ENCODE measurements at regions not wholly inside any gene's neighbourhood (a gene's known extent, or its start where the extent isn't known, plus 50 kb on each side); places are given as distances from the start of the nearest gene placed in this dataset.

- intact Hi-C loops (cut with DNase I): no loop called here
- Histone ChIP-seq H3K27ac (no peak overlapping the region), H3K4me1 (ENCODE audit: insufficient read depth) (no peaks in the 10 kb centered on the region), H3K27me3 (no peaks in the 10 kb centered on the region), H3K4me3 (no peak overlapping the region), H3K36me3 (no peaks in the 10 kb centered on the region), H3K9me3 (no peaks in the 10 kb centered on the region)
- TF ChIP-seq EP300 (IDR thresholded peaks at IDR 0.05): no peak
- TF ChIP-seq CTCF (IDR thresholded peaks at IDR 0.05): no peak
- TF ChIP-seq POLR2A (IDR thresholded peaks at IDR 0.05): no peak
- DNase-seq: no peak
- WGBS, 3 donors: 48 to 71% (median 48%) methylated on average over 6 of the region's 6 CpGs
Observed at GRCh38 chr2:167581961-167582574, 665.3 kb downstream of the STK39 start.

GRCh38 chr2:167579826-167580225, 667.6 kb downstream of the STK39 start:
- no peak for DNase-seq
- no peak for TF ChIP-seq POLR2A (IDR thresholded peaks at IDR 0.05)
- no peak for TF ChIP-seq EP300 (IDR thresholded peaks at IDR 0.05)
- no peak for TF ChIP-seq CTCF (IDR thresholded peaks at IDR 0.05)
- Histone ChIP-seq H3K9me3 (no peaks in the 10 kb centered on the region), H3K27ac (no peak overlapping the region), H3K4me3 (no peak overlapping the region), H3K4me1 (ENCODE audit: insufficient read depth) (no peaks in the 10 kb centered on the region), H3K27me3 (no peaks in the 10 kb centered on the region), H3K36me3 (no peaks in the 10 kb centered on the region)
- WGBS, 3 donors: 45 to 60% (median 46%) methylated on average over 2 of the region's 2 CpGs
- intact Hi-C loops (cut with DNase I): no loop called here

- TF ChIP-seq EP300 (IDR thresholded peaks at IDR 0.05) (no peak), CTCF (IDR thresholded peaks at IDR 0.05) (no peak), POLR2A (IDR thresholded peaks at IDR 0.05) (no peak)
- intact Hi-C loops (cut with DNase I): no loop called here
- Histone ChIP-seq H3K9me3 (no peaks in the 10 kb centered on the region), H3K27ac (no peak overlapping the region), H3K4me1 (ENCODE audit: insufficient read depth) (no peaks in the 10 kb centered on the region), H3K36me3 (no peaks in the 10 kb centered on the region), H3K4me3 (no peak overlapping the region), H3K27me3 (no peaks in the 10 kb centered on the region)
- no peak for DNase-seq
Observed at GRCh38 chr2:167575276-167575675, 672.1 kb downstream of the STK39 start.

- DNase-seq: no peak
- Histone ChIP-seq H3K4me1 (ENCODE audit: insufficient read depth) (no peaks in the 10 kb centered on the region), H3K27ac (no peak overlapping the region), H3K4me3 (no peak overlapping the region), H3K27me3 (no peaks in the 10 kb centered on the region), H3K36me3 (no peaks in the 10 kb centered on the region), H3K9me3 (no peaks in the 10 kb centered on the region)
- 81 to 84% (median 82%) methylated on average over 1 of the region's 1 CpG for WGBS, 3 donors
- TF ChIP-seq POLR2A (IDR thresholded peaks at IDR 0.05) (no peak), CTCF (IDR thresholded peaks at IDR 0.05) (no peak), EP300 (IDR thresholded peaks at IDR 0.05) (no peak)
- intact Hi-C loops (cut with DNase I): no loop called here
Observed at GRCh38 chr2:167572883-167573619, 674.3 kb downstream of the STK39 start.
